Adrenal gland (tissue), 9 donors: ENCODE measurements at regions not wholly inside any gene's neighbourhood (a gene's known extent, or its start where the extent isn't known, plus 50 kb on each side); places are given as distances from the start of the nearest gene placed in this dataset.

Experiments used
- DNase-seq, 7 donors: peaks; one replicate each; pipeline ENCODE4 v3.0.0-alpha.2; 2019 to 2020
- H3K27ac ChIP-seq, 5 donors: fragments of 200-600 bp; sonication (generic) in 4 of 5; 1 replicate in 3 of 5; 2 replicates in 2 of 5; pipeline versions ENCODE4 v1.5.1 to v1.8.0; 2016 to 2020; ENCODE audit warnings: mild to moderate bottlenecking in 1 of 5
- H3K27me3 ChIP-seq: fragments of 200-600 bp; 2 replicates; pipeline ENCODE4 v1.8.0; 2021
- H3K36me3 ChIP-seq, 2 donors: fragments of 200-600 bp; replicated peaks in 1 of 2; 1 replicate in 1 of 2; 2 replicates in 1 of 2; pipeline versions ENCODE4 v1.5.1 to v1.8.0; 2018 to 2022
- H3K4me1 ChIP-seq, 2 donors: fragments of 200-600 bp; replicated peaks in 1 of 2; 1 replicate in 1 of 2; 2 replicates in 1 of 2; pipeline versions ENCODE4 v1.5.1 to v1.8.0; 2018 to 2021
- H3K4me3 ChIP-seq, 4 donors: fragments of 200-600 bp; sonication (generic) in 3 of 4; one replicate each; pipeline ENCODE4 v1.5.1; 2016 to 2018
- H3K9me3 ChIP-seq, 3 donors: fragments of 200-600 bp; sonication (generic) in 1 of 3; replicated peaks in 1 of 3; 1 replicate in 2 of 3; 2 replicates in 1 of 3; pipeline versions ENCODE4 v1.5.1 to v1.8.0; 2016 to 2021
- POLR2A ChIP-seq, 2 donors: fragments of 450-650 bp; IDR thresholded peaks; one replicate each; pipeline ENCODE4 v1.6.1; 2017; ENCODE audit warnings: antibody characterized with exemption in 2 of 2, mild to moderate bottlenecking in 2 of 2, moderate library complexity in 1 of 2
- WGBS, 4 donors: extraction: QIAGEN DNeasy Blood & Tissue Kit in 2 of 4; methylation state at CpG; one replicate each; pipeline versions ENCODE4 v1.1.5 to v1.1.7; 2013 to 2017; 5-methylcytosine and 5-hydroxymethylcytosine counted together
- intact Hi-C, 2 donors: fragments of 100-400 bp; cut with DNase I; formaldehyde crosslinking; loops; one replicate each; pipeline versions ENCODE4 v1.14.1 to v1.15.0; 2022 to 2023
- TF ChIP-seq, protein P1 (sequence below), 6 experiments: fragments of 450-650 bp in 4 of 6; fragments of 200-600 bp in 2 of 6; sonication (generic) in 1 of 6; IDR thresholded peaks; 1 replicate in 5 of 6; 2 replicates in 1 of 6; pipeline versions ENCODE4 v1.5.1 to v1.8.0; 2016 to 2021; ENCODE audit warnings: antibody characterized with exemption in 6 of 6, mild to moderate bottlenecking in 2 of 6, moderate library complexity in 1 of 6
- donor health status: healthy with polysubstance abuse.
- donor health status: Bipolar disorder and iron deficiency.
- donor health status: DM: yes; HTN: yes; CAD: no.
- donor health status: DM: no; HTN: no; CAD: no.
- donor health status: DM: no; HTN: no; CAD: no.

GRCh38 chr5:92328584-92329259, 945.6 kb upstream of the ARRDC3 start:
- Histone ChIP-seq H3K9me3 (no peaks in the 10 kb centered on the region), H3K27me3 (no peaks in the 10 kb centered on the region), H3K36me3 (no peaks in the 10 kb centered on the region), H3K4me3 (no peak overlapping the region), H3K4me1 (no peaks in the 10 kb centered on the region), H3K27ac (no peak overlapping the region)
- TF ChIP-seq POLR2A (IDR thresholded peaks at IDR 0.05) = no peak
- TF ChIP-seq, protein P1, sequence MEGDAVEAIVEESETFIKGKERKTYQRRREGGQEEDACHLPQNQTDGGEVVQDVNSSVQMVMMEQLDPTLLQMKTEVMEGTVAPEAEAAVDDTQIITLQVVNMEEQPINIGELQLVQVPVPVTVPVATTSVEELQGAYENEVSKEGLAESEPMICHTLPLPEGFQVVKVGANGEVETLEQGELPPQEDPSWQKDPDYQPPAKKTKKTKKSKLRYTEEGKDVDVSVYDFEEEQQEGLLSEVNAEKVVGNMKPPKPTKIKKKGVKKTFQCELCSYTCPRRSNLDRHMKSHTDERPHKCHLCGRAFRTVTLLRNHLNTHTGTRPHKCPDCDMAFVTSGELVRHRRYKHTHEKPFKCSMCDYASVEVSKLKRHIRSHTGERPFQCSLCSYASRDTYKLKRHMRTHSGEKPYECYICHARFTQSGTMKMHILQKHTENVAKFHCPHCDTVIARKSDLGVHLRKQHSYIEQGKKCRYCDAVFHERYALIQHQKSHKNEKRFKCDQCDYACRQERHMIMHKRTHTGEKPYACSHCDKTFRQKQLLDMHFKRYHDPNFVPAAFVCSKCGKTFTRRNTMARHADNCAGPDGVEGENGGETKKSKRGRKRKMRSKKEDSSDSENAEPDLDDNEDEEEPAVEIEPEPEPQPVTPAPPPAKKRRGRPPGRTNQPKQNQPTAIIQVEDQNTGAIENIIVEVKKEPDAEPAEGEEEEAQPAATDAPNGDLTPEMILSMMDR (IDR thresholded peaks at IDR 0.05) = no peak
- intact Hi-C loops = no loop called here
- WGBS, 4 donors = 66 to 76% (median 68%) methylated on average over 4 of the region's 4 CpGs
- no peak for DNase-seq

GRCh38 chr5:92320446-92320845, 937.3 kb upstream of the ARRDC3 start:
- H3K4me1 ChIP-seq = no peaks in the 10 kb centered on the region
- no peak for TF ChIP-seq POLR2A (IDR thresholded peaks at IDR 0.05)
- 81 to 93% (median 87%) methylated on average over 5 of the region's 5 CpGs for WGBS, 4 donors

GRCh38 chr5:92313385-92313784, 930.3 kb upstream of the ARRDC3 start:
- H3K4me3 ChIP-seq = no peak overlapping the region
- H3K27ac ChIP-seq = no peak overlapping the region
- no peaks in the 10 kb centered on the region for H3K27me3 ChIP-seq
- no peak for DNase-seq
- TF ChIP-seq, protein P1 (IDR thresholded peaks at IDR 0.05) = no peak
- no peak for TF ChIP-seq POLR2A (IDR thresholded peaks at IDR 0.05)
- H3K9me3 ChIP-seq = no peaks in the 10 kb centered on the region
- no peaks in the 10 kb centered on the region for H3K4me1 ChIP-seq
- intact Hi-C loops = no loop called here
- 75 to 89% (median 80%) methylated on average over 2 of the region's 2 CpGs for WGBS, 4 donors
- no peaks in the 10 kb centered on the region for H3K36me3 ChIP-seq

More at GRCh38 chr5:92320446-92320845, 937.3 kb upstream of the ARRDC3 start:
- no peak for DNase-seq
- no peak overlapping the region for H3K27ac ChIP-seq
- no peaks in the 10 kb centered on the region for H3K36me3 ChIP-seq
- intact Hi-C loops = no loop called here
- H3K9me3 ChIP-seq = no peaks in the 10 kb centered on the region
- H3K27me3 ChIP-seq = no peaks in the 10 kb centered on the region
- H3K4me3 ChIP-seq = no peak overlapping the region

DNA sequence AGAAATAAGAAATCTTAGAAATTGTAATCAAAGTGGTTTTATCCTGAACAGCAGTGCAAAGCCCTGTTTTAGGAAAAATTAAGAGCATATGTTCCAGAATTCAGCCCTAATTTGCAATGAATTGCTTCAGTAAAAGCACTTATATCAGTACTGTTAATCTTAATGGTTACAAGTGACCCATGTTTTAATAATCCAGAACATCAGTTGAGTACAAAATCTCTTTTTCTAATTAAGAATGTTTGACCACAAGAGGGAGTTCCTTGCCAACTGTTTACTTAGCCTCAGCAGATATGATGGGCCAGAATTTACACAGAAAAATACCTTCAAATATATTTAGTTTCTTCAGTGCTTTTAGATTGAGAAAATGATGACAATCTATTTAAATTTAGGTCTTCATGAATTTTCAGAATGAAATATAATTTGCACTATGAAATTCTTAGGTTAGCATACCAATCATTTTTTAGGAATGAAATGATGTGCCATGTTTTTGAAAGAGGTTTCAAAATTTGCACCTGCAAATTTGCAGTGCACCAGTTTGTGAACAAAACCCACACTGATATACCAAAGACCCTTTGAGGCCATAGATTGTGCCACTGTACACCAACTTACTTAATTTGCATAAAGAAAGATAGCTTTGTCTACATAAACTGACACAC, 926.3 kb upstream of the ARRDC3 start:
- H3K36me3 ChIP-seq = no peaks in the 10 kb centered on the region
- intact Hi-C loops = no loop called here

More for the DNA sequence above, 926.3 kb upstream of the ARRDC3 start:
- Histone ChIP-seq H3K27me3 (no peaks in the 10 kb centered on the region), H3K4me1 (no peaks in the 10 kb centered on the region), H3K9me3 (no peaks in the 10 kb centered on the region), H3K27ac (no peak overlapping the region), H3K4me3 (no peak overlapping the region)
- DNase-seq = no peak
- TF ChIP-seq POLR2A (IDR thresholded peaks at IDR 0.05) = no peak
- TF ChIP-seq, protein P1 (IDR thresholded peaks at IDR 0.05) = peak in 5 of 6 experiments; percentile 15 to 50 (median 35)
